ENCODE measurements at regions not wholly inside any gene's neighbourhood (a gene's known extent, or its start where the extent isn't known, plus 50 kb on each side); places are given as distances from the start of the nearest gene placed in this dataset.

GRCh38 chr12:34526946-34527345, 504.6 kb downstream of the ALG10 start:
- Mint-ChIP-seq H3K9me3 (peaks cover 0 to 79% (median 38%) of the 10 kb centered on the region in 9 donors), H3K4me3 (no peak overlapping the region), H3K4me1 (no peaks in the 10 kb centered on the region), H3K36me3 (peaks cover 0 to 29% (median 0%) of the 10 kb centered on the region in 3 donors), H3K27me3 (no peaks in the 10 kb centered on the region), H3K27ac (no peak overlapping the region)
- DNase-seq (no peak), ATAC-seq (no peak)
- POLR2A ChIA-PET, result no interaction called here

- no peak overlapping the region for H3K4me3 Mint-ChIP-seq
- no peak for DNase-seq
- H3K27ac Mint-ChIP-seq, result no peak overlapping the region
- H3K36me3 Mint-ChIP-seq, result peaks cover 0 to 23% (median 19%) of the 10 kb centered on the region in 3 donors
- POLR2A ChIA-PET, result no interaction called here
- H3K4me1 Mint-ChIP-seq, result no peaks in the 10 kb centered on the region
- H3K27me3 Mint-ChIP-seq, result no peaks in the 10 kb centered on the region
- H3K9me3 Mint-ChIP-seq, result peaks cover 0 to 94% (median 44%) of the 10 kb centered on the region in 9 donors
- ATAC-seq, result no peak
Observed at GRCh38 chr12:34547276-34547675, 525.0 kb downstream of the ALG10 start.

GRCh38 chr12:34591966-34592365, 569.7 kb downstream of the ALG10 start:
- H3K9me3 Mint-ChIP-seq, result peaks cover 12 to 90% (median 60%) of the 10 kb centered on the region in 9 donors
- no peak overlapping the region for H3K27ac Mint-ChIP-seq
- H3K4me3 Mint-ChIP-seq, result no peak overlapping the region

GRCh38 chr12:34595749-34596733, 573.7 kb downstream of the ALG10 start:
- Mint-ChIP-seq H3K27ac (no peak overlapping the region), H3K4me1 (peaks cover 0 to 2% (median 0%) of the 10 kb centered on the region in 4 donors), H3K4me3 (no peak overlapping the region), H3K9me3 (peaks cover 11 to 83% (median 59%) of the 10 kb centered on the region in 9 donors), H3K27me3 (peaks cover 0 to 8% (median 0%) of the 10 kb centered on the region in 5 donors), H3K36me3 (peaks cover 3 to 34% (median 20%) of the 10 kb centered on the region in 3 donors)
- DNase-seq, result peak in 1 of 10 donors; percentile 21
- POLR2A ChIA-PET, result no interaction called here
- no peak for ATAC-seq

More at GRCh38 chr12:34591966-34592365, 569.7 kb downstream of the ALG10 start:
- Mint-ChIP-seq H3K27me3 (no peaks in the 10 kb centered on the region), H3K4me1 (no peaks in the 10 kb centered on the region), H3K36me3 (peaks cover 3 to 43% (median 25%) of the 10 kb centered on the region in 3 donors)
- no peak for ATAC-seq
- no peak for DNase-seq
- POLR2A ChIA-PET, result no interaction called here

- Mint-ChIP-seq H3K4me1 (peaks cover 0 to 2% (median 0%) of the 10 kb centered on the region in 4 donors), H3K36me3 (peaks cover 3 to 24% (median 12%) of the 10 kb centered on the region in 3 donors), H3K27me3 (peaks cover 0 to 8% (median 0%) of the 10 kb centered on the region in 5 donors), H3K27ac (no peak overlapping the region), H3K4me3 (no peak overlapping the region), H3K9me3 (peaks cover 2 to 80% (median 58%) of the 10 kb centered on the region in 9 donors)
- peak in 1 of 10 donors; percentile 28 for DNase-seq
- no peak for ATAC-seq
- POLR2A ChIA-PET, result no interaction called here
Observed at GRCh38 chr12:34597548-34598351, 575.5 kb downstream of the ALG10 start.

GRCh38 chr12:34598352-34598827, 576.1 kb downstream of the ALG10 start:
- peaks cover 3 to 18% (median 6%) of the 10 kb centered on the region in 3 donors for H3K36me3 Mint-ChIP-seq
- no peak overlapping the region for H3K4me3 Mint-ChIP-seq
- H3K9me3 Mint-ChIP-seq, result peaks cover 0 to 82% (median 64%) of the 10 kb centered on the region in 9 donors
- ATAC-seq, result no peak
- no peak overlapping the region for H3K27ac Mint-ChIP-seq
- H3K27me3 Mint-ChIP-seq, result peaks cover 0 to 8% (median 0%) of the 10 kb centered on the region in 5 donors
- no peak for DNase-seq
- POLR2A ChIA-PET, result no interaction called here
- peaks cover 0 to 2% (median 0%) of the 10 kb centered on the region in 4 donors for H3K4me1 Mint-ChIP-seq

- Mint-ChIP-seq H3K9me3 (peaks cover 0 to 84% (median 63%) of the 10 kb centered on the region in 9 donors), H3K27ac (no peak overlapping the region)
- POLR2A ChIA-PET, result no interaction called here
Observed at GRCh38 chr12:34598851-34599529, 576.7 kb downstream of the ALG10 start.

GRCh38 chr12:34599530-34600513, 577.5 kb downstream of the ALG10 start:
- H3K27me3 Mint-ChIP-seq, result peaks cover 0 to 8% (median 0%) of the 10 kb centered on the region in 5 donors
- peaks cover 0 to 85% (median 63%) of the 10 kb centered on the region in 9 donors for H3K9me3 Mint-ChIP-seq
- peaks cover 0 to 2% (median 0%) of the 10 kb centered on the region in 4 donors for H3K4me1 Mint-ChIP-seq
- no peak overlapping the region for H3K27ac Mint-ChIP-seq
- ATAC-seq, result no peak
- no peak overlapping the region for H3K4me3 Mint-ChIP-seq
- POLR2A ChIA-PET, result no interaction called here
- DNase-seq, result peak in 1 of 10 donors; percentile 31
- H3K36me3 Mint-ChIP-seq, result peaks cover 3 to 13% (median 3%) of the 10 kb centered on the region in 3 donors

More at GRCh38 chr12:34598851-34599529, 576.7 kb downstream of the ALG10 start:
- Mint-ChIP-seq H3K4me3 (no peak overlapping the region), H3K27me3 (peaks cover 0 to 8% (median 0%) of the 10 kb centered on the region in 5 donors), H3K36me3 (peaks cover 3 to 14% (median 3%) of the 10 kb centered on the region in 3 donors), H3K4me1 (peaks cover 0 to 2% (median 0%) of the 10 kb centered on the region in 4 donors)
- DNase-seq, result no peak
- ATAC-seq, result no peak

- DNase-seq (peak in 1 of 10 donors; percentile 43), ATAC-seq (no peak)
- Mint-ChIP-seq H3K36me3 (peaks cover 0 to 5% (median 3%) of the 10 kb centered on the region in 3 donors), H3K27ac (peak overlapping the region in 2 of 10 donors; percentile 35 to 61), H3K9me3 (peaks cover 0 to 87% (median 55%) of the 10 kb centered on the region in 9 donors), H3K4me1 (peaks cover 0 to 2% (median 0%) of the 10 kb centered on the region in 4 donors), H3K4me3 (peak overlapping the region in 1 of 10 donors; percentile 24), H3K27me3 (peaks cover 0 to 8% (median 0%) of the 10 kb centered on the region in 5 donors)
- POLR2A ChIA-PET, result no interaction called here
Observed at GRCh38 chr12:34600592-34601462, 578.5 kb downstream of the ALG10 start.

- Mint-ChIP-seq H3K4me3 (no peak overlapping the region), H3K36me3 (peaks cover 0 to 5% (median 2%) of the 10 kb centered on the region in 3 donors), H3K4me1 (peaks cover 0 to 2% (median 0%) of the 10 kb centered on the region in 4 donors), H3K27ac (no peak overlapping the region), H3K9me3 (peaks cover 0 to 87% (median 63%) of the 10 kb centered on the region in 9 donors), H3K27me3 (peaks cover 0 to 8% (median 0%) of the 10 kb centered on the region in 5 donors)
- ATAC-seq (no peak), DNase-seq (no peak)
- POLR2A ChIA-PET, result no interaction called here
Observed at GRCh38 chr12:34601689-34602088, 579.4 kb downstream of the ALG10 start.

All from naive thymus-derived CD8-positive, alpha-beta T cell (primary cell).